Ureter (tissue), 1 donor: ENCODE measurements at regions not wholly inside any gene's neighbourhood (a gene's known extent, or its start where the extent isn't known, plus 50 kb on each side); places are given as distances from the start of the nearest gene placed in this dataset.

ENCODE experiments used
- DNase-seq: peaks from one replicate; pipeline ENCODE4 v3.0.0-alpha.2; 2020; ENCODE audit warnings: low spot score
- donor health status: DM: yes; HTN: yes; CAD: no.

DNA sequence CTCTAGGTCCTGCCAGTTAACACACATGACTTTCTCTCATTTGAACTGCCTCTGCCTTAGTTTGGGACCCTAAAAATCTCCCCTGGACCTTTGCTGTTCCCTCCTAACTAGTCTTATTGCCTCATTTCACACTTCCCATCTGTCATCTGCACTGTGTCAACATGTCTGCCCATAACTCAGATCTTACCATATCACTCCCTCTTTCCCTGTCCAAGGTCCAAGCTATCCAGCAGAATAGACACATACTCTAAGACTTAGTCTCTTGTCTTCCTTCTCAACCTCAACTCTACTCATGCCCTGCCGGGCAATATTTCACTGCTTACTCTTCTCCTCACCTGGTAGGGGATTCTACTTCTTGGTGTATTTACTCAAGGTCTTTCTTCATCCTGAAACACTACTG lies 79.5 kb upstream of the DAB1 start:
- DNase-seq = no peak

DNA sequence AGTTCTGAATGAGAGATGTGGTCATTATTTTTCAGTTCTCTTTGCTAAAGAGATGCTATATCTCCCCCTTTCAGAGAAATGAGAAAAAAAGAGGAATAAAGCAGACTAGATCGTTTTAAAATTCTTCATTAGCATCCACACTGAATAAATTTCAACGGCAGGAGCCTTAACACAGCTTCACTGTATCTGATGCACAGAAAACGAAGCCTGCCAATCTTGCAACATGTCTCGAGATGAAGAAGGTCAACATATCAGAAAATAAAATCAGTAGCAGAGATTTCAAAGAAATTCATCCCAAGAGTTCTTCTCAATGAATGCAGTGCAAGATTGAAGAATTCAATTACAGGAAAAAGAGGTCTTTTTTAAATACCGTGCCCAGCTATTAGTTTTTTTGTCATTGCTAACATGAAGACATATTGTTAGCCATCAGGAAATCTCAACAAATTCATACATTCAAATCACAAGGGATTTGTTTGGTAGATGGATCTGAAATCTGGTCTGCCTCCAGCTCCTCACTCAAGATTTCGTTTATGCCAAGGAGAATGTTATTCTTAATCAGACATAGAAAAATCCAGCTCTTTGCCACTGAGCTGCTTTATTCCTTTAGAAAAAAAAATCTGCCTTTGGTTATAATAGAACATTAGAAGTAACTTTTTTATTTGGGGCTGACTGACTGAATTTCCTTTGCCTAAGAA lies 76.4 kb upstream of the DAB1 start:
- no peak for DNase-seq

DNA sequence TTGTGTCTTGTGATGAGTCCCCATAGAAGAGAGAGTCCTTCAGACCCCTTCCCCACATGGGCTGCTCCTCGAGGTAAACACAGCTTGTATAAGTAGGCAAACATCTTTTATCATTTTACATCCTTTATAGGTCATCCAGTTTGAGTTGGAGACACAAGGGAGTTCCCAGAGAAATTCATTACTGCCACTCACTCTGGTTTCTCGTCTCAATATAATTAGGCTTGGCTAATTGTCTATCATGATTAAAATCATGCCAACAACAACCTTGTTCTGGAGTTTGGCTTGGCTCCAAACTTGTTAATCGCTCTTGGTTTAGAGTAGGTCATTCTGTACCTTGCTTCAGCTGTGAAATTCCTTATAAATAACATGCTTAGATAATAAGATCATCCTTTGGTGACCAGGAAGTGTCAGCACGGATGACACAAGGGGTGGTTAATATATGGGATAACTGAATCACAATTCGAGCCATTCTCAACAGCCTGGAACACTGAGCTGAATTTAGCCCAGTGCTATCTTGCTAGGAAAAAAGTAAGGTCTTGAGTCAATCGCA lies 70.7 kb upstream of the DAB1 start:
- DNase-seq = no peak

DNA sequence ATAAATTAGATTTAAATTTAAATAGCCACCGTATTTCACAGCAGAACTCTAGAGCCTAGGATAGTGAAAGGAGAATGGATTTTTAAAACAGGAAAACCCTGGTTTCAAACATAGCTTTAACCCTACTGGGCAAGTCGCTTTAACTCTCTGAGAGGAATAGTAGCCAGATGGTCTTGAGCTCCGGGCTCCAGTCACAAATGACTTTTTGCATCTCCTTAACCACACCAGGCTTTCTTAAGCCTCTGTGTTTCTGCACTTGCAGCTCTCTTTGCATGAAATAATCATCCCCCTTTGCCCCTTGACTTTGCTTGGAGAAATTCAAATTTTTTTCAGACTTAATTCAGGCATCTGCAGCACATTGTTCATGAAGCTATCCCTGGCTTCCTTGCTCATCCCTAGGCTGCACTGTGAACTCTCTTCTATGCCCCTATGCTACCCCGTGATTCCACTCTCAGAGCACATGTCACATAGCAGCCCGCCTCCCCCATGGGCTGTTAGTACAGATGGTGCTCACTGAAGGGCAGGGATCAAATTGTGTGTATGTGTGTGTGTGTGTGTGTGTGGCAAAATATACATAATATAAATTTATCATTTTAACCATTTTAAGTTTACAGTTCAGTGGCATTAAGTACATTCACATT lies 68.8 kb upstream of the DAB1 start:
- DNase-seq = no peak

DNA sequence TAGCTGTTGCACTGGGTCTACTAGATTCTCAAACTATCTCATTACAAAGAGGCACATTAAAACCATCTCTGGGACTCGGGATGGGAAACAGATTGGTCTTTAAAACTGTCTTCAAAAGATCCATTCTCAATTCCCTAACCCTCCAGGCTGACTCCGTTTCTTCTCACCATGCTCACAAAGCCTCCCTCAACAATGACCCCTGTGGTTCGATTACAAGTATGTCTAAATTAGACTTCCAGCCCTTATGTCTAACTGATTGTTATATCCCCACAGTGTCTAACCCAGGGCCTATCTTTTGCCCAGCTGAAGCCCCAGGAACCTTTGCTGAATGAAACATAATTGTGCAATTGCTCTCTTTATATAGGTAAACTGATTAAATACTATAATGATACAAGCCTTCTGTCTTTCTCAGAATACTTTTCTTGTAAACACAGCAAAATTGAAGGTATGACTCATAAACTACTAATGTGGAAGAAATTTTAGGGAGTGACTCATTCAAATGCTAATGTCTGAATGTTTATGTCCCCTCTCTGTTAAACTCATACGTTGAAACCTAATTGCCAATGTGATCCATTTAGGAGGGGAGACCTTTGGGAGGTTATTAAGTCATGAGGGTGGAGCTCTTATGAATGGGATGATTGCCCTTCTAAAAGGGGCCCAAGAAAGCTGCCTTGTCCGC lies 65.6 kb upstream of the DAB1 start:
- DNase-seq = no peak

DNA sequence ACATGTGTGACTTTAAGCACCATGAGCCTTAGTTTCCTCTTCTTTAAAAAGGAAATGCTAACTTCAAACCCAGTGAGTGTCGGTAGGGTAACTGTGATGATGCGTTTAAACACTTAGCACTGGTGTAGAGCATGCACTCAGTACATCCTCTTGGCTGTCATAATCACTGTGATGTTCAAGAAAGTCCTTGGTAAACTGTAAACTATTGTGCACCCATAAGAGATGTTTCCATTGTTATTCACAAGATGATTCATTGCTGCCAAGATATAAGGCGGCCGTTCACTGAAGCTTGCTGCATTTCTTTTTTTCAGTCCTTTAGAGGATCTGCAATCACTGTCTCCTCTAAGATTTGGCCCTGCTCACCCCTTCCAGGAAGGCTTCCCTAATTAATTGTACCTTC lies 61.8 kb upstream of the DAB1 start:
- DNase-seq = no peak

DNA sequence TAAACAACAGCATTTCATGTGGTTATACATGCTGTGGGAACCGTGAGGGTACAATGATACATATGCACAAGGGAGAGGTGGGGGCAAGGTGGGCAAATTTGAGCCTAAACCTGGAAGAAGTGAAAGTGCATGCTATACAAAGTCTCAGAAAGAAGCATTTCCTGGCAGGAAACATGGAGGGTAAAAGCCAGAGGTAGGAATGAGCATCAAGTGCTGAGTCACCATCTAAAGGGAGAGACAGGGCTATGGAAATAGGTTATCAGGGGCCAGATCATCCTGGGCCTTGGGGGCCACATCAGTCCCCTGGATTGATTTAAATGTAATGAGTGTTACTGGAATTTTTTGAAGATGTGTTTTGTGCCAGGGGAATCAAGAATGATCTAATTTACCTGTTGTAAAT lies 60.1 kb upstream of the DAB1 start:
- no peak for DNase-seq

DNA sequence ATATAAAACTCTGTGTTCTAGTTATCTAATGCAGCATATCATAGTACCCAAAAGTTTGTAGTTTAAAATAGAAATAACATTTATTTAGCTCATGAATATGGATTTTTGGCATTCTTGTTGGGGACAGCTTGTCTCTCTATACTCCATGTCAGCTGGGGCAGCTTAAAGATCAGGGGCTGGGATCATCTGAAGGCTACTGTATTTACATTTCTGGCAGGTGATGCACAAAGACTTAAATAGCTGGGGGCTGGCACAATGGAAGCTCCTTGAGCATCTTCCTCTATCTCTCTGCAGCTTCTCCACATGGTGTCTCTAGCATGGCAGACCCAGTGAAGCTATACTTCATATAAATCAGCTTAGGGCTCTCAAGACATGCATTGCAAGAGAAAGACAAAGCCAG lies 55.6 kb upstream of the DAB1 start:
- DNase-seq = no peak

DNA sequence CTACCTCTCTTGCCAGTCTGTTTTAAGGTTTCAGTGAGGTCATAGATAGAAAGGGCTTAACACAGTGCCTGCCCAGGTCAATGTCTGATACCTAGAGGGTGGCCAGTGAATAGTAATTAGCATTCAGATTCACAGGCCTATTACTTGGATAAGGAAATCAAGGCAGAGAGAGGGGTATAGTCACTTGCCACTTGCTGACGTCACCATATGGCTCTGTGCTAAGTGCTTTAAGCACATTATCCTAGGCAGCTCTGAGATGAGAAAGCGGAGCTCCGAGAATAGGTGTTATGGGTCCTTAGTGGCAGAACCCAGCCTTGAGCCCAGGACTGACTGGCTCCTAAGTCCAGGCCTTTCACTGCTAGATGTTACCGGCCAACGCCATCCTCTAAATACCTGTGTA lies 51.5 kb upstream of the DAB1 start:
- no peak for DNase-seq

DNA sequence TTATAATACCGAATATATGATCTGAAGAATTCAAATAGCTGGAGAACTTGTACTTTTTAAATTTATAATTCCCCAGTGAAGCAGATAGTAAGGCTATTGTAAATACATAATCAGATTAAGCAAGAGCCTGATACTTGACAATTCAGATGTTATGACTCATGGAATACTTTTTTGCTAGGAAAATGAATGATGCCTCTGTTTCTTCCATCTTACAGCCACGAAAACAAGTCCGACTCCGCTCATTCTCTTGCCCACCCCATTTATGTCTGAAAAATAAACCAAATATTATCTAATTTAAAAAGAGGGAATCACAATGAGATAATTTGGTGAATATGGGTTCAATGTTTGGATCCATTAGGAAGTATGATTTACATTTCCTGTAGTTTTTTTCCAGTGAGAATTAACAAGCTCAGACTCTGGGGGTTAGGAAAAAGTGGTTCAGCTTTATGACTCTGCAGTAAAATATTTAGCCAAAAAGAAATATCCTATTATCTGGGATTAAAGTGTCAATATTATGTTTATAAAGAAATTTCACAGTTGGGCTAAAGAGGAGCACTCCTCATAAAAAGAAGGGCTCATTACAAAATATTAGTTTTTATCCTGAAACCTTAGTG lies 50.4 kb upstream of the DAB1 start:
- DNase-seq = no peak
